ENCODE measurements at regions not wholly inside any gene's neighbourhood (a gene's known extent, or its start where the extent isn't known, plus 50 kb on each side); places are given as distances from the start of the nearest gene placed in this dataset. TPM values are rescaled to one million over a fixed set of nuclear protein-coding genes. Genes with fewer than 3 reads are reported as not detected.

GRCh38 chr15:70156671-70157271 is 59.1 kb upstream of the TLE3 start:
- no peak for DNase-seq

GRCh38 chr15:70154718-70155347 is 57.1 kb upstream of the TLE3 start:
- no peak for DNase-seq

GRCh38 chr15:70153921-70154717 is 56.4 kb upstream of the TLE3 start:
- DNase-seq, result no peak

GRCh38 chr15:70152070-70152480 is 54.4 kb upstream of the TLE3 start:
- DNase-seq, result no peak

- no peak for DNase-seq
Measured at GRCh38 chr15:70151462-70151861, 53.7 kb upstream of the TLE3 start.

GRCh38 chr15:70151003-70151402 is 53.3 kb upstream of the TLE3 start:
- DNase-seq, result no peak

GRCh38 chr15:70150405-70150747 is 52.7 kb upstream of the TLE3 start:
- DNase-seq, result no peak

- no peak for DNase-seq
Measured at GRCh38 chr15:70149667-70150404, 52.1 kb upstream of the TLE3 start.

GRCh38 chr15:70147778-70148177 is 50.1 kb upstream of the TLE3 start:
- DNase-seq, result no peak

Small RNAs in the stretch of these regions (small RNA-seq; reads per million reads assigned to genes)
- not detected for gene RNU6-745P (ENCODE audit: low replicate concordance)

Measured in skin of body (tissue), 2 donors.